ENCODE measurements at regions not wholly inside any gene's neighbourhood (a gene's known extent, or its start where the extent isn't known, plus 50 kb on each side); places are given as distances from the start of the nearest gene placed in this dataset.
A peak's percentile ranks its signal among the peaks of the same experiment; 100 is the strongest.
"Not testable (repeated sequence)": the region's sequence is repeated elsewhere in the genome, so short reads cannot be mapped to it uniquely, and the experiment has no call there.

DNA sequence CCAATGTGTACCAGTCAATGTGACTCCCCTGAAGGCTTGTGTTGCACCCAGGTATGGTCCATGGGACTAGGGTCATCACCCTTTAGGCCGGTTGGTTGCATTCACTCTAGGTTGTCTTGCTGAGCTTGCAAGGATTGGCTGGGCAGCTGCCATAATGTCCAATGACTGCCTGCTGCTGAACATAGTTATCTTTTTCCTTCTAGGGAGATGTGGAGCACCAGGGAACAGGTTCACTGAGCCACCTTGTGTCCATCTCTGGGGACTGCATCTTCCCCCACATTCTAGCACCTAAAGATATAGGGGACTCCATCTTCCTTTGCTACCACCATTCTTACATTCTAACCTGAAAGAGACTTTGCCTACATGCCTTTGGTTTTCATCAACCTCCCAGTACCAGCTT lies 580.4 kb upstream of the TBL1XR1 start:
- DNase-seq = no peak

GRCh38 chr3:177778633-177779032 lies 581.4 kb upstream of the TBL1XR1 start:
- no peak for DNase-seq

DNA sequence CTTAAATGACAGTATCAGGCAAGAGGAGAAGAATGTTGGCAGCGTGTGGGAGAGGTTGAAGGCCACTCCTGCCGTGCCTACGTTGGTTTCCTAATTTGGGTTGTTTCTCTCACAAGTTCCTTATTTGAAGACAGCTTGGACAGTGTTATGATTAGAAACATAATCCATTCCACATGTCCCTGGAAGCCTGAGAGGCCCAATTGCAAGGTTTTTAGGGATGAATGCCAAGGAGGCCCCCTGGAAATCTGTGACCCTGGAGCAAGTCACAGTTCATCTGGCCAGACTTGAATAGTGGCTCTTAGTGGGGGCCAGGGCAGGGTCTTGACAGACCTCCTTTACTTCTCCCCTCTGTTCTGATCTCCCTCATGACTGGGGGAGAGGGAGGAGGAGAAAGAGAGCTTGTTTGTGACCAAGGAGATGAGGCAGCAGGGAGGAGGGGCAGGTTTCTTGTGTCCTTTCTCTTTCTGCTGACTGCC lies 584.4 kb upstream of the TBL1XR1 start:
- DNase-seq = peak; percentile 73

DNA sequence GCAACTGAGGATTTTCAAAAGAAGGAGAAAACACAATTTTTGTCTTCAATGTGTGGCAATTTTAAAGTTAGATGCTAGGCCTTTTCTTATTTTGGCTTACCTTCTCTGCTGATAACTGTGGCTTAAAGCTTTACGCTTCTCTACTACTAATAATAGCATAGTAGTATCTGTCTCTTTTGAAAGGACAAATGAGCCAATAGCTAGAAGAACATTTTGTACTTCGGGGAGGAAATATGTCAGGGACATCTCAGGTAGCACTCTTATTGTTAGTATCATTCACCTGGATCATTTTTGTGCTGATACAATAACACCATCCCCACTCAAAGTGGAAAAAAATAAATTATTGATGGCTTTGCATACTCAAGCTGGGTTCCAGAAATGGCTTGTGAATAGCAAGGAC lies 586.1 kb upstream of the TBL1XR1 start:
- no peak for DNase-seq

GRCh38 chr3:177783767-177784166 lies 586.5 kb upstream of the TBL1XR1 start:
- no peak for DNase-seq

DNA sequence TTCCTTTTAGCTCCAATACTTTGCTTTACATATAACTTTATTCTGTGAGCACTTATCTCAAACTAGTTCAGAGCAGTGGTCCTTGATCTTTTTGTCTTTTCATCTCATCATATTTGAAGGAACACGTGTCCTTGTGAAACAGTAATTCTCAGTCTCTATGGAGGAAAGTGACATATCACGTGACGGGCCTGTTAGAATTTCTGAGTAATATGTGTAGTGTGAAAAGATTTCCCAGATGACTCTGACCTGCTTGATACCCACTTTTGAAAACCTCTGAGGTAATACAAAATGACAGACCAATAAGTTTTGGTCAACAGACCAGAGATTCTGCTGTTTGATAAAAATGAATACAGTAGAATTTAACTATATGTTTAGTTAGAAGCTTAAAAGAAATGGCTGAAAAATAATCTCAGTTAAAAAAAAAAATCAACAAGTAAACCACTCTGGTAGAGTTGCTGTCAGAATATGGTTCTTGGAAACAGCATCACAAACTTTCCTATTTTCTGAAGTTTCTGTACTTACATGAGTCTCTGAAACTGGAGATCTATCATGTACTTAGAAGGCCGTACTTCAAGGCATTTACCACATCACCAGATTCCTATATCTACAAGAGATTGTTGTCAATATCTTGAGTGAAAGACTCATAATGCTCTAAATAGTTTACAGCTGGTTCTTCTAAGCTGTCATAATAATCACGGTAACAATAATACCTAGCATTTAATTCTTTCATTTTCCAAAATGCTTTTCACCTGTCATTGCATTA lies 590.2 kb upstream of the TBL1XR1 start:
- DNase-seq = no peak

GRCh38 chr3:177789500-177789899 lies 592.2 kb upstream of the TBL1XR1 start:
- DNase-seq = no peak

GRCh38 chr3:177792311-177793030 lies 595.2 kb upstream of the TBL1XR1 start:
- no peak for DNase-seq

GRCh38 chr3:177793451-177793850 lies 596.2 kb upstream of the TBL1XR1 start:
- no peak for DNase-seq

DNA sequence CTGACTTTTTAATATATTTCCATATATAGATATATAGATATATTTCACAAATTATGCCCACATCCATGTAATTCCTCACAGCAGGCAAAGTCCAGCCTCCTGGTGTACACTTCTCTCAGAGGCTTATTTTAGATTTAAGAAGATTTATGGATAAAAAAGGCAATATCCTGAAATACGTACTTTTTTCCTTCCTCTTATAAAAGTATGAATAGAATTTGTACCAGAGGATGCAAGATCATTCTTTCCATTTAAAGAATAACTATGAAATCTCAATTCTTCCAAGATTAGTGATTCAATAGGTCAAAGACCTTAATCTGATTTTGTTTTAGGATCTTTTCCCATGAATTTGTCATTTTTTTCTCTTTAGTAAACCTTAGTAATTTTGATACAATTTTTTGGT lies 597.9 kb upstream of the TBL1XR1 start:
- no peak for DNase-seq

DNA sequence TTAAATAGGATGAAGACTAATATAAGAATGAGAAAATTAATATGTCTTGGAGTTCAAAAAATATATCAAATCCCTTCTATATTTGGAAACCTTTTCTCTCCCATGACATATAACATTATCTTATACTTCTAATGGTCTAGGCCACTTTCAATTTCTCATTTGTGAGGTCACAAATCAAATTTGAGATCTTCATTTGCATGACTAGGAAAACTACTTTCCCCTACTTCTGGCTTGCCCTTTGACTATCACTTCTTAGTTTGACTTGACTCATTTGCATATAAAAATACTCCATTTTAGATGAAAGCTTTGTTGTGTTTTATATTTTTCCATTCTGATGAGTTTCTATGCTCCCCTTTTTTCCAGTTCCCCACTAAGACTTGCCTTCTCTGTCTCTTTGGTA lies 598.6 kb upstream of the TBL1XR1 start:
- no peak for DNase-seq

DNA sequence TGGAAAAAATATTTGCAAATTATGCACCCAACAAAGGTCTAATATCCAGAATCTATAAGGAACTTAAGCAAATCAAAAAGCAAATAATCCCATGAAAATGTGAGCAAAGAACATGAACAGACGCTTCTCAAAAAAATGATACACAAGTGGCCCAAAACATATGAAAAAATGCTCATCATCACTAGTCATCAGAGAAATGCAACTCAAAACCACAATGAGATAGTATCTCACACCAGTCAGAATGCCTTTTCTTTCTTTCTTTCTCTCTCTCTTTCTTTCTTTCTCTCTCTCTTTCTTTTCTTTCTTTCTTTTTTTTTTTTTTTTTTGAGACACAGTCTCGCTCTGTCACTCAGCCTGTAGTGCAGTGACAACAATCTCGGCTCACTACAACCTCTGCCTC lies 602.9 kb upstream of the TBL1XR1 start:
- DNase-seq = not testable (repeated sequence)

- DNase-seq = no peak
Measured at GRCh38 chr3:177800561-177800960, 603.3 kb upstream of the TBL1XR1 start.

- no peak for DNase-seq
Measured at GRCh38 chr3:177802151-177802900, 605.0 kb upstream of the TBL1XR1 start.

- DNase-seq = no peak
Measured at GRCh38 chr3:177803500-177803899, 606.2 kb upstream of the TBL1XR1 start.

DNA sequence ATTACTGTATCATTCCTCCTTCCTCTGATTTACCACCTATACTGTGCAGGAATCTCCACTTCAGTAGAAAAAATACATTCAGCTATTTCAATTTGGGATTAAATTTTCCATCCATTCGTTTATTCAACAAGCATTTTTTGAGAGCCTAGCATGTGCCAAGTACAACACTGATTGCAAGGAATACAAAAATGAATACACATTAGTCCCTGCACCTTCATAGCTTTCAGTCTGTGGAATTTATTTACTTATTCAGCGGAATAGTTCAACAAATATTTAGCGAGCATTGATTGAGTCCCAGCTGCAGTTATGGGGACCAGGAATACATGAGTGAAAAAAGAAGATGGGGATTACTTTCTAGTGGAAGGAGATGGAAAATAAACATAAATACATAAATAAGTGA lies 606.8 kb upstream of the TBL1XR1 start:
- no peak for DNase-seq

DNA sequence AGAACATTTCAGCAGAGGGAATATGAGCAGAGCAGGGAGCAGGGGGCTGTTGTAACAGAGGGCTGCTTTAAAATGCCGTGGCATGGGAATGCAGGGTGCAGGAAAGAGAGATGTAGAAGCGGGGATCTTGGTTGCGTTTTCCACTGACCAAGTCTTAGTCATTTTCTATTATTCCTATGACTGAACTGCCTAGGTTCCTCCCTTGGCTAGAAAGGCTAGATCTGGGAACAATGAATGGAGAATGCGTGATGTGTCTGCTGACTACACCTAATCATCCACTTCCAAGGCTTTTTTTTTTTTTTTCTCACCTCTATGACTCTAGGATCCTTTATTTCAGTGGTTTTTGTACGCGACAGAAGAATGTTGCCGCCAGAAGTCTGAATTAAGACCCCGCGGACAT lies 607.4 kb upstream of the TBL1XR1 start:
- no peak for DNase-seq

GRCh38 chr3:177807150-177807875 lies 610.0 kb upstream of the TBL1XR1 start:
- DNase-seq = no peak

DNA sequence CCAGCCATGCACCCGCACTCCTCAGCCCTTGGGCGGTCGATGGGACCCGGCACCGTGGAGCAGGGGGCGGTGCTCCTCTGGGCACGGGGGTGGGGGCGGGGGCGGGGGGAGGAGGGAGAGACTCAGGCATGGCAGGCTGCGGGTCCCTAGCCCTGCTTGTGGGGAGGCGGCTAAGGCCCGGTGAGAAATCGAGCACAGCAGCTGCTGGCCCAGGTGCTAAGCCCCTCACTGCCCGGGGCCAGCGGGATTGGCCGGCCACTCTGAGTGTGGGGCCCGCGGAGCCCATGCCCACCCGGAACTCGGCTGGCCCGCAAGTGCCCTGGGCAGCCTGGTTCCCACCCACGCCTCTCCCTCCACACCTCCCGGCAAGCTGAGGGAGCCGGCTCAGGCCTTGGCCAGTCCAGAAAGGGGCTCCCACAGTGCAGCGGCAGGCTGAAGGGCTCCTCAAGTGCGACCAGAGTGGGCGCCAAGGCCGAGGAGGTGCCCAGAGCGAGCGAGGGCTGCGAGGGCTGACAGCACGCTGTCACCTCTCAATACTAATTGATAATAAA lies 611.7 kb upstream of the TBL1XR1 start:
- not testable (repeated sequence) for DNase-seq

DNA sequence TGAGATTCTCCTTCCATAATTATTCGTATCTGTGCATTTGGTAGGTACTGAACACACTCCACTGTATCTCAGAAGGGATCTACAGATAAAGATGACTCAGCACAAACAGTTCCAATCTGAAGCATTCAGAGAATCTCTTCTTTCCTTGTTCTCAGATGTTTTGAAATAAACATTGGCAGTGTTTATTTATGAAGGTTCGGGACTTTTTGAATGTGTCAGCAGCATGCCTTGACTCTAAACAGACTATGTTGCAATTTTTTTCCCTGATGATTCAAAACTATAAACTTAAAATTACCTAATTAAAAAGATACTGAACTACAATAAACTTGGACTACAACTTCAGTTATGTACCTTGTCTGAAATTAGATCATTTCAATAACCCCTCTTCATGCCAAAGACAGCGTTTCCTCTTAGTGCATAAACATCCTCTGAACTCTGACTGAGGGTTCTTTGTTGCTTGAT lies 612.9 kb upstream of the TBL1XR1 start:
- no peak for DNase-seq

- DNase-seq = no peak
Measured at GRCh38 chr3:177811112-177811511, 613.8 kb upstream of the TBL1XR1 start.

DNA sequence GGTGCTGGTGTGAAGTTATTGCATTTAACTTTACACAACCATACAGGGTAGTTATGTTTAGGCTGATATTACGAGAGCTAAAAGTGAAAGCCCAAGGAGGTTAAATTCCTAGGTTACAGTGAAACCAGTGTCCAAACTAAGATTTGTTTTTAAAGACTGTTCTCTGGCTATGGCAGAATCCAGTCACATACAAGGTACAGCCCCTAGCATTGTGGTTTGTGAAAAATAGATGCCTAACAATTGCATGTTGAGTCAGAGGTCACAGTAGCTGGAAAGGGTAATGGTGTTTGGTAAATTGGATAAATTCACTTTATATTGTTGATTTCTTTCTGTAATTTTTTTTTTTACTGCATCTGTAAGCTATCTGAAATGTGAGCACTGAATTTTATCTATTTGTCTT lies 614.6 kb upstream of the TBL1XR1 start:
- no peak for DNase-seq
